Mesothelial cell of epicardium (in vitro differentiated cells): ENCODE measurements at regions not wholly inside any gene's neighbourhood (a gene's known extent, or its start where the extent isn't known, plus 50 kb on each side); places are given as distances from the start of the nearest gene placed in this dataset.

Source experiments
- DNase-seq, 2 experiments: peaks; one replicate each; pipeline ENCODE4 v3.0.0; 2021; ENCODE audit warnings: low spot score in 2 of 2; ENCODE audit not compliant: unreplicated experiment in 2 of 2
- H3K27ac Mint-ChIP-seq: 2 replicates; pipeline ENCODE4 v1.8.0; 2021; ENCODE audit warnings: mixed read lengths
- H3K27me3 Mint-ChIP-seq: 2 replicates; pipeline ENCODE4 v1.8.0; 2021; ENCODE audit warnings: low read depth, mixed read lengths
- H3K36me3 Mint-ChIP-seq: 2 replicates; pipeline ENCODE4 v1.8.0; 2021; ENCODE audit warnings: mixed read lengths
- H3K4me1 Mint-ChIP-seq: 2 replicates; pipeline ENCODE4 v1.8.0; 2021; ENCODE audit warnings: mixed read lengths
- H3K4me3 Mint-ChIP-seq: 2 replicates; pipeline ENCODE4 v1.8.0; 2021; ENCODE audit warnings: mild to moderate bottlenecking, moderate library complexity, mixed read lengths
- H3K9me3 Mint-ChIP-seq: 2 replicates; pipeline ENCODE4 v1.8.0; 2021; ENCODE audit warnings: mixed read lengths
- TF ChIP-seq, protein P1 (sequence below): fragments of 200-600 bp; sonication (generic); IDR thresholded peaks from one replicate; pipeline ENCODE4 v1.5.0; 2021; ENCODE audit warnings: antibody characterized with exemption; ENCODE audit not compliant: unreplicated experiment

DNA sequence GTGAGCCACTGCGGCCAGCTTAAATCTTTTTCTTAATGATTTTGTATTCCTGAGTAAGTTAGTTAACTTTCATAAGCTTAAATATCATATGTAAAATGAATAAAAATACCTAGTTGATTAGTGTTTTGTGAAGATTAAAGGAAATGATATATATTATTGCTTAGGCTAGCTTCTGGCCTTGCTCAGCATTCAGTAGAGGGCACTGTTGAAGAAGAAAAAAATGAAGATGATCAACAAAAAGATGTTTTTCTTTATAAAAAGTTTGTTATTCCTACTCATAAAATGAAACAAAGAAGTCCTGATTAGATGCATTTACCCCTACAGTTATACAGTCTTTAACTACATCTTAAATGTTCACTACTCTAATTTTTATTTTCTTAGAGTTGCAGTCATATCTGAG is 797.7 kb downstream of the RAPGEF2 start:
- H3K9me3 Mint-ChIP-seq, result peaks cover 4% of the 10 kb centered on the region
- no peak for DNase-seq

DNA sequence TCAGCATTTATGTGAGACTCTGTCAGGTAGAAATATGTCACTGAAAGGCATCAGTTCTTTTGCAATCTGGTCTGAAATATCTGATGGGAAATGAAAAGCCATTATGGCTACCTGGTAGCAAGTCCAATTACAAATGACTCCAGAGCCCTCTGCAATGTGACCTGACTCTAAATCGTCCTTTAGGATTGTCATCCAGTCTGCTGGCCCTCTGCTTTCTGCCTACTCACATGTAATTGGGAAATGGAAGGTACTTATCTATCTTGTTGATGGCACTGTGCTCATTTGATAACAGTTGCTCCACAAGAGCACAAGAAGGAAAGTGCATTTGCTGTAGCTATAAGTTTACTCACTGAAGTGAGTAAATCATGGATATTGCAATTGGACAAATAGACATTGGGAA is 799.8 kb downstream of the RAPGEF2 start:
- Mint-ChIP-seq H3K9me3 (no peaks in the 10 kb centered on the region), H3K4me1 (peaks cover 22% of the 10 kb centered on the region), H3K27me3 (peaks cover 3% of the 10 kb centered on the region), H3K27ac (no peak overlapping the region), H3K36me3 (no peaks in the 10 kb centered on the region), H3K4me3 (no peak overlapping the region)
- no peak for DNase-seq
- TF ChIP-seq, protein P1, sequence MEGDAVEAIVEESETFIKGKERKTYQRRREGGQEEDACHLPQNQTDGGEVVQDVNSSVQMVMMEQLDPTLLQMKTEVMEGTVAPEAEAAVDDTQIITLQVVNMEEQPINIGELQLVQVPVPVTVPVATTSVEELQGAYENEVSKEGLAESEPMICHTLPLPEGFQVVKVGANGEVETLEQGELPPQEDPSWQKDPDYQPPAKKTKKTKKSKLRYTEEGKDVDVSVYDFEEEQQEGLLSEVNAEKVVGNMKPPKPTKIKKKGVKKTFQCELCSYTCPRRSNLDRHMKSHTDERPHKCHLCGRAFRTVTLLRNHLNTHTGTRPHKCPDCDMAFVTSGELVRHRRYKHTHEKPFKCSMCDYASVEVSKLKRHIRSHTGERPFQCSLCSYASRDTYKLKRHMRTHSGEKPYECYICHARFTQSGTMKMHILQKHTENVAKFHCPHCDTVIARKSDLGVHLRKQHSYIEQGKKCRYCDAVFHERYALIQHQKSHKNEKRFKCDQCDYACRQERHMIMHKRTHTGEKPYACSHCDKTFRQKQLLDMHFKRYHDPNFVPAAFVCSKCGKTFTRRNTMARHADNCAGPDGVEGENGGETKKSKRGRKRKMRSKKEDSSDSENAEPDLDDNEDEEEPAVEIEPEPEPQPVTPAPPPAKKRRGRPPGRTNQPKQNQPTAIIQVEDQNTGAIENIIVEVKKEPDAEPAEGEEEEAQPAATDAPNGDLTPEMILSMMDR, result no peak

More for the DNA sequence above, 797.7 kb downstream of the RAPGEF2 start:
- Mint-ChIP-seq H3K4me1 (peaks cover 22% of the 10 kb centered on the region), H3K36me3 (no peaks in the 10 kb centered on the region), H3K4me3 (no peak overlapping the region), H3K27ac (no peak overlapping the region), H3K27me3 (peaks cover 3% of the 10 kb centered on the region)
- TF ChIP-seq, protein P1, result no peak

DNA sequence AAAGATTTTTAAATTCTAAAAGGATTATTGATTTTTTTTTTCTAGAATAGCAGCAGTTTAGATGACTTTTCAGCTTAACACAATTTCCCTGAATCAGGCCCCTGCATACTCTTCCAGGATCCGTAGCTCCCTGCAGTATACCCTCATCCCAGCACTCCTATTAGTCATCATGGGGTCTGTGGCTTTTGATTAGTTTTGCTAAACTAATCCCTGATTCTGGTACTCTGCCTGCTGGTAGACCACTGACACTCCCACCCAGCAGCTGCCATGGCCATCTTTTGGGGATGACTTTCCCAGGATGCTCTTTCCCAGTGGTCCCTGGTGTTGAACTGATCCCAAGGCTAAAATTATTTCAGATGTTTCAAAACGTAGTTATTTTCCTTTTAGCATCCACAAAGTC is 802.0 kb downstream of the RAPGEF2 start:
- TF ChIP-seq, protein P1, result no peak
- no peaks in the 10 kb centered on the region for H3K9me3 Mint-ChIP-seq
- H3K36me3 Mint-ChIP-seq, result no peaks in the 10 kb centered on the region
- no peak for DNase-seq
- no peak overlapping the region for H3K4me3 Mint-ChIP-seq
- peaks cover 22% of the 10 kb centered on the region for H3K4me1 Mint-ChIP-seq
- no peak overlapping the region for H3K27ac Mint-ChIP-seq
- H3K27me3 Mint-ChIP-seq, result peaks cover 3% of the 10 kb centered on the region

DNA sequence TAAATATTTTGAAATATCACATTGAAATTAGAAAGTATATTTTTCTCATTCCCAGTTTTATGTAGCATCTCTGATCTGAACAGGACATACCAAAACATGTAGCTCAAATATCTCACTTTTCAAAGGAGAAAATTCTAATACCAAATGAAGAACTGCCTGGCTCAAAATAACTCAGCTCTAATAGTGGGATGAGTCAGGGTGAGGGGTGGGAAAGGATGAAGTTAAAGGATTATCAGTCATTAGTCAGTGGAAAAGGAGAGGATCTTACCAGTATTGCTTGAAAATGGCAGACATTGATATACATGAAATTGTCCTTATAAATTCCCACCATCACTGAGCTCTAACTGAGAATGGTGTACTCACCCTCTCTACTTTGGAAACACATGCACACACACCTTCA is 803.2 kb downstream of the RAPGEF2 start:
- Mint-ChIP-seq H3K9me3 (no peaks in the 10 kb centered on the region), H3K4me3 (no peak overlapping the region), H3K36me3 (no peaks in the 10 kb centered on the region), H3K4me1 (peaks cover 25% of the 10 kb centered on the region), H3K27ac (no peak overlapping the region), H3K27me3 (peaks cover 3% of the 10 kb centered on the region)
- TF ChIP-seq, protein P1, result no peak
- no peak for DNase-seq

DNA sequence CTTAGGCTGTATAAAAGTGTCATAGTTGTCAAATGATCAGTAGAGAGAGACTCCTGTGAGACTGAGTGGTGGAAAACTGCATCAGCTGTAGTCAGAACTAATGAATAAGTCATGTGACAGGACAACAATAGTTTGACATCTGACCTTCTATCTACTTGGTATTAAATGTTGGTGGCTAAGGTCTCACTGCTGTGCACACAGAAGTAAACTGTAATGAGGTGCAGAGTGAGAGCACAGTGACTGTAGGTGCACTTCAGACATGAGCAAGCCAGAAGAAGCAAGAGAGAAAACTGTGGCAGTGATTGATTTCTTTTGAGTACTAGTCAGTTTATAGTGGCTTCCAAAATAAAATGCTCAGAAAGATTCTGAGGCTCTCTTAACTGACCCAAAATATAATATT is 803.6 kb downstream of the RAPGEF2 start:
- Mint-ChIP-seq H3K27me3 (peaks cover 3% of the 10 kb centered on the region), H3K36me3 (no peaks in the 10 kb centered on the region)

More for the DNA sequence above, 803.6 kb downstream of the RAPGEF2 start:
- Mint-ChIP-seq H3K4me3 (no peak overlapping the region), H3K4me1 (peaks cover 24% of the 10 kb centered on the region), H3K9me3 (no peaks in the 10 kb centered on the region), H3K27ac (no peak overlapping the region)
- no peak for DNase-seq
- TF ChIP-seq, protein P1, result no peak
